Smooth muscle cell (in vitro differentiated cells): ENCODE measurements at regions not wholly inside any gene's neighbourhood (a gene's known extent, or its start where the extent isn't known, plus 50 kb on each side); places are given as distances from the start of the nearest gene placed in this dataset.

Experiments
- DNase-seq: peaks from one replicate; lab custom pipeline; 2025; ENCODE audit not compliant: unreplicated experiment; lab: John Stamatoyannopoulos, UW
- H2AFZ ChIP-seq: fragments of 200-600 bp; sonication (generic); 2 replicates; pipeline ENCODE4 v1.6.0; 2016; ENCODE audit warnings: antibody characterized with exemption, low read depth, mild to moderate bottlenecking
- H3F3A ChIP-seq: fragments of 200-600 bp; sonication (generic); 2 replicates; pipeline ENCODE4 v1.6.0; 2017; ENCODE audit warnings: antibody characterized with exemption, low read depth
- H3K27ac ChIP-seq: fragments of 200-600 bp; sonication (generic); 2 replicates; pipeline ENCODE4 v1.5.1; 2016; ENCODE audit warnings: low read depth, mild to moderate bottlenecking
- H3K27me3 ChIP-seq: fragments of 200-600 bp; sonication (generic); 2 replicates; pipeline ENCODE4 v1.6.1; 2016; ENCODE audit warnings: low read depth, mild to moderate bottlenecking
- H3K36me3 ChIP-seq: fragments of 200-600 bp; sonication (generic); 2 replicates; pipeline ENCODE4 v1.5.1; 2016; ENCODE audit warnings: low read depth
- H3K4me1 ChIP-seq: fragments of 200-600 bp; sonication (generic); 2 replicates; pipeline ENCODE4 v1.5.1; 2016; ENCODE audit warnings: low read depth
- H3K4me2 ChIP-seq: fragments of 200-600 bp; sonication (generic); 2 replicates; pipeline ENCODE4 v1.6.0; 2016; ENCODE audit warnings: mild to moderate bottlenecking
- H3K4me3 ChIP-seq: fragments of 200-600 bp; sonication (generic); 2 replicates; pipeline ENCODE4 v1.5.1; 2016; ENCODE audit warnings: mild to moderate bottlenecking
- H3K79me2 ChIP-seq: fragments of 200-600 bp; sonication (generic); 2 replicates; pipeline ENCODE4 v1.6.0; 2016; ENCODE audit warnings: low read depth, mild to moderate bottlenecking
- H3K9ac ChIP-seq: fragments of 200-600 bp; sonication (generic); 2 replicates; pipeline ENCODE4 v1.6.0; 2016; ENCODE audit warnings: low read depth
- H3K9me3 ChIP-seq: fragments of 200-600 bp; sonication (generic); replicated peaks from 2 replicates; pipeline ENCODE4 v1.5.1; 2016; ENCODE audit warnings: low read depth
- H4K20me1 ChIP-seq: fragments of 200-600 bp; sonication (generic); 2 replicates; pipeline ENCODE4 v1.6.0; 2016; ENCODE audit warnings: low read depth
- CTCF ChIP-seq: fragments of 200-600 bp; sonication (generic); IDR thresholded peaks from 2 replicates; pipeline ENCODE4 v1.5.1; 2017; ENCODE audit warnings: borderline replicate concordance, mild to moderate bottlenecking, antibody characterized with exemption; ENCODE audit not compliant: insufficient read depth, poor library complexity, severe bottlenecking
- WGBS: methylation state at CpG from one replicate; pipeline ENCODE4 v1.1.7; 2016; ENCODE audit warnings: low lambda C conversion rate; 5-methylcytosine and 5-hydroxymethylcytosine counted together

- no peak overlapping the region for H2AFZ ChIP-seq
- no peaks in the 10 kb centered on the region for H3K9me3 ChIP-seq
- no peak overlapping the region for H3K27ac ChIP-seq
- H3K4me3 ChIP-seq: no peak overlapping the region
- no peaks in the 10 kb centered on the region for H3K79me2 ChIP-seq
- no peaks in the 10 kb centered on the region for H4K20me1 ChIP-seq
- TF ChIP-seq CTCF: no peak
- 94% methylated on average over 13 of the region's 13 CpGs for whole genome bisulfite sequencing
- no peaks in the 10 kb centered on the region for H3K27me3 ChIP-seq
- no peaks in the 10 kb centered on the region for H3F3A ChIP-seq
- DNase-seq: no peak
- H3K9ac ChIP-seq: no peak overlapping the region
- no peaks in the 10 kb centered on the region for H3K36me3 ChIP-seq
- H3K4me2 ChIP-seq: no peak overlapping the region
- no peaks in the 10 kb centered on the region for H3K4me1 ChIP-seq
Measured at GRCh38 chr3:103166890-103167289, 732.1 kb downstream of the ZPLD1 start.

- 85% methylated on average over 6 of the region's 6 CpGs for WGBS
- Histone ChIP-seq H3K4me1 (no peaks in the 10 kb centered on the region), H3K4me2 (no peak overlapping the region), H3K4me3 (no peak overlapping the region), H3K9ac (no peak overlapping the region), H2AFZ (no peak overlapping the region), H3F3A (no peaks in the 10 kb centered on the region), H3K9me3 (no peaks in the 10 kb centered on the region), H3K27me3 (no peaks in the 10 kb centered on the region), H3K27ac (no peak overlapping the region), H3K36me3 (no peaks in the 10 kb centered on the region), H3K79me2 (no peaks in the 10 kb centered on the region), H4K20me1 (no peaks in the 10 kb centered on the region)
- no peak for DNase-seq
- no peak for TF ChIP-seq CTCF
Measured at GRCh38 chr3:103167850-103168249, 733.0 kb downstream of the ZPLD1 start.

GRCh38 chr3:103169289-103169688 lies 734.5 kb downstream of the ZPLD1 start:
- Histone ChIP-seq H3K36me3 (no peaks in the 10 kb centered on the region), H4K20me1 (no peaks in the 10 kb centered on the region), H3K9ac (no peak overlapping the region), H2AFZ (no peak overlapping the region), H3K27me3 (no peaks in the 10 kb centered on the region), H3K4me3 (no peak overlapping the region), H3F3A (no peaks in the 10 kb centered on the region), H3K4me1 (no peaks in the 10 kb centered on the region), H3K4me2 (no peak overlapping the region), H3K9me3 (no peaks in the 10 kb centered on the region), H3K79me2 (no peaks in the 10 kb centered on the region), H3K27ac (no peak overlapping the region)
- no peak for TF ChIP-seq CTCF
- DNase-seq: no peak
- 86% methylated on average over 2 of the region's 2 CpGs for WGBS

DNA sequence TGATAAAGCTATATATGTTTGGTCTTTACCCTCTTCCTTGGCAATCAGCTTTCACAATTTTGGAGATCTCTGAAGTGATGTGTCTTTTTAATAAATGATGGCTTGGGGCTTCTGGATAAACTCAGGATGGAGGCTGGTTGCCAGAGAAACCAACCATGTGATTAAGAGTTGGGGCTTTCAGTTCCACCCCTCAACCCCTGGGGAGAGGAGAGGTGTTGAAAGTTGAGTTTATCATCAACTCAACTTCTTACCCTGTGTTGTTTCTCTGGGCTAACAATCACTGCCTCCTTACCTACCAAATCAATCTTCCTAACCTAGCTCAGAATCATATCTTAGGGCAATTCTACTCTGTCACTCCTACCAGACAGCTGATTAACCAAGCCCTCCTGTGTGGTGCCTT lies 735.8 kb downstream of the ZPLD1 start:
- H3K4me1 ChIP-seq: no peaks in the 10 kb centered on the region
- H4K20me1 ChIP-seq: no peaks in the 10 kb centered on the region
- TF ChIP-seq CTCF: no peak
- H3K27me3 ChIP-seq: no peaks in the 10 kb centered on the region
- no peaks in the 10 kb centered on the region for H3K9me3 ChIP-seq
- no peaks in the 10 kb centered on the region for H3K36me3 ChIP-seq
- no peak overlapping the region for H3K9ac ChIP-seq
- H3F3A ChIP-seq: no peaks in the 10 kb centered on the region
- H3K4me2 ChIP-seq: no peak overlapping the region
- H2AFZ ChIP-seq: no peak overlapping the region
- DNase-seq: no peak
- H3K79me2 ChIP-seq: no peaks in the 10 kb centered on the region
- no peak overlapping the region for H3K4me3 ChIP-seq
- no peak overlapping the region for H3K27ac ChIP-seq
